Neuronal stem cell (in vitro differentiated cells): ENCODE measurements at regions not wholly inside any gene's neighbourhood (a gene's known extent, or its start where the extent isn't known, plus 50 kb on each side); places are given as distances from the start of the nearest gene placed in this dataset.

Experiments
- DNase-seq: peaks from one replicate; pipeline ENCODE4 v3.0.0-alpha.2; 2013; ENCODE audit warnings: low spot score
- H2AFZ ChIP-seq: one replicate; pipeline ENCODE4 v1.6.1; 2013; ENCODE audit warnings: mild to moderate bottlenecking, low read length, inconsistent platforms
- H2AK5ac ChIP-seq: 2 replicates; pipeline ENCODE4 v1.6.1; 2013; ENCODE audit warnings: low read depth, mild to moderate bottlenecking, inconsistent platforms, low read length, moderate library complexity, mixed read lengths
- H2BK120ac ChIP-seq: 2 replicates; pipeline ENCODE4 v1.6.1; 2013; ENCODE audit warnings: low read depth, mild to moderate bottlenecking, inconsistent platforms, low read length, moderate library complexity, mixed read lengths
- H2BK12ac ChIP-seq: one replicate; pipeline ENCODE4 v1.6.1; 2013; ENCODE audit warnings: low read length, inconsistent platforms
- H2BK15ac ChIP-seq: 2 replicates; pipeline ENCODE4 v1.6.1; 2013; ENCODE audit warnings: mild to moderate bottlenecking, low read length, inconsistent platforms, mixed read lengths
- H2BK5ac ChIP-seq: one replicate; pipeline ENCODE4 v1.6.1; 2013; ENCODE audit warnings: inconsistent platforms, mild to moderate bottlenecking, low read length, moderate library complexity
- H3K14ac ChIP-seq: one replicate; pipeline ENCODE4 v1.6.1; 2013; ENCODE audit warnings: low read length, inconsistent platforms
- H3K18ac ChIP-seq: 2 replicates; pipeline ENCODE4 v1.6.1; 2013; ENCODE audit warnings: low read length, inconsistent platforms
- H3K23ac ChIP-seq: 2 replicates; pipeline ENCODE4 v1.6.1; 2013; ENCODE audit warnings: low read depth, mild to moderate bottlenecking, mixed read lengths, low read length, inconsistent platforms; ENCODE audit not compliant: poor library complexity
- H3K27ac ChIP-seq: replicated peaks from 3 replicates; pipeline ENCODE4 v1.5.1; 2013; ENCODE audit warnings: low read length, inconsistent platforms
- H3K27me3 ChIP-seq, 3 experiments: 2 replicates each; pipeline ENCODE4 v1.6.1; 2013; ENCODE audit warnings: low read length in 3 of 3, mild to moderate bottlenecking in 2 of 3, inconsistent platforms in 1 of 3, low read depth in 1 of 3, mixed read lengths in 1 of 3, moderate library complexity in 1 of 3; ENCODE audit not compliant: control insufficient read depth in 3 of 3, insufficient read depth in 3 of 3
- H3K36me3 ChIP-seq, 2 donors: replicated peaks in 1 of 2; 2 replicates each; pipeline ENCODE4 v1.6.1; 2013; ENCODE audit warnings: low read length in 2 of 2; ENCODE audit not compliant: control insufficient read depth in 2 of 2, insufficient read depth in 2 of 2
- H3K4ac ChIP-seq: 2 replicates; pipeline ENCODE4 v1.6.1; 2013; ENCODE audit warnings: inconsistent platforms, mild to moderate bottlenecking, low read length, moderate library complexity
- H3K4me1 ChIP-seq, 2 donors: 1 replicate in 1 of 2; 2 replicates in 1 of 2; pipeline ENCODE4 v1.6.1; 2013; ENCODE audit warnings: low read length in 2 of 2, low read depth in 1 of 2; ENCODE audit not compliant: control insufficient read depth in 2 of 2, insufficient read depth in 1 of 2
- H3K4me2 ChIP-seq: one replicate; pipeline ENCODE4 v1.6.1; 2013; ENCODE audit warnings: mild to moderate bottlenecking, low read length, inconsistent platforms; ENCODE audit not compliant: insufficient read depth, poor library complexity, severe bottlenecking
- H3K4me3 ChIP-seq, 2 donors: 2 replicates each; pipeline ENCODE4 v1.5.1; 2013; ENCODE audit warnings: low read length in 2 of 2, mild to moderate bottlenecking in 2 of 2, inconsistent platforms in 1 of 2, moderate library complexity in 1 of 2
- H3K79me1 ChIP-seq: one replicate; pipeline ENCODE4 v1.6.1; 2013; ENCODE audit warnings: low read depth, mild to moderate bottlenecking, inconsistent platforms, low read length, moderate library complexity
- H3K9ac ChIP-seq: one replicate; pipeline ENCODE4 v1.6.1; 2013; ENCODE audit warnings: mild to moderate bottlenecking, low read depth, low read length, inconsistent platforms; ENCODE audit not compliant: poor library complexity
- H3K9me3 ChIP-seq, 2 donors: replicated peaks in 1 of 2; 2 replicates each; pipeline versions ENCODE3 to v1.6.1; 2013; ENCODE audit warnings: low read length in 2 of 2, mild to moderate bottlenecking in 2 of 2, inconsistent platforms in 1 of 2, low read depth in 1 of 2, mixed read lengths in 1 of 2, moderate library complexity in 1 of 2; ENCODE audit not compliant: control insufficient read depth in 2 of 2, insufficient read depth in 1 of 2
- H4K8ac ChIP-seq: one replicate; pipeline ENCODE4 v1.6.1; 2013; ENCODE audit warnings: low read depth, mild to moderate bottlenecking, inconsistent platforms, low read length, moderate library complexity
- H4K91ac ChIP-seq: one replicate; pipeline ENCODE4 v1.6.1; 2013; ENCODE audit warnings: low read length, low read depth, mild to moderate bottlenecking, inconsistent platforms; ENCODE audit not compliant: poor library complexity
- WGBS, 2 donors: extraction: QIAGEN DNeasy Blood & Tissue Kit; methylation state at CpG; one replicate each; pipeline ENCODE4 v1.1.7; 2013; ENCODE audit warnings: missing lambda C conversion rate in 2 of 2, mixed read lengths in 1 of 2; ENCODE audit not compliant: insufficient read length in 2 of 2, insufficient replicate concordance in 1 of 2; ENCODE audit errors: extremely low coverage in 2 of 2; 5-methylcytosine and 5-hydroxymethylcytosine counted together

DNA sequence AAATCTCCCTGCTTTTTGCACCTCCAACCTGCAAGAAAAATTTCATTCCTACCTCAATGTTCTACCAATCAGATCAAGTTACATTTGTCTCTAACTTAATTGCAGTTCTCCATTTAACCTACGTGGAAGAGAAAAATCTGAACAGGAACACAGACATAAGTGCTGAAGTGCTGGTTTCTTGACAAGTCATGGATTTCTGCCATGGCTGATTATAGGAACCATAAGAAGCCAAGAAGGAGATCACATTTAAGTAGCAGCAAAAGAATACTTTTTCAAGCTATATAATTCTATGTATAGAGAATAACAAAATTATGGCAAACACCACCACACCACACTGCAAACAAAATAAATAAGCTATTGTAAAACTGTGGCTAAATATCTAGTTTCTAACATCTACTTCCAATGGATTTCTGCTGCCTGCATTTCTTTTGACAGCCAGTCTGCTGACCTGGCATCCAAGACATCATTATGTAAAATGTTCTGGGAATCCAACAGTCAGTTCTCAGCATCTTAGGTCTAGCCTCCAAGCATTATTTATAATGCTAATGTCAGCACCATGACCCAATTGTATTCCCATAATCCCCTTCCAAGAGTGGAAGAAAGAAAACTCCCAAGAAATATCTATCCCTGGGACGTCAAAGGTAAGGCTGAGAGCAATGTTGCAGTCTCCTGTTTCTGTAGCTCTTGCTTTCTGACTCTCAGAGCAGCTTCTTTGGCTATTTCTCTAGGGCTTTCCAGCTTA, 50.8 kb upstream of the GAB1 start:
- H2BK120ac ChIP-seq, result no peak overlapping the region
- no peak overlapping the region for H4K91ac ChIP-seq
- no CpG with 5 or more reads among the region's 2 CpGs for WGBS, 2 donors
- no peaks in the 10 kb centered on the region for H3K9me3 ChIP-seq
- H3K14ac ChIP-seq, result no peak overlapping the region
- H2BK15ac ChIP-seq, result no peak overlapping the region
- H3K27ac ChIP-seq, result no peak overlapping the region
- H3K36me3 ChIP-seq, result no peaks in the 10 kb centered on the region
- H3K27me3 ChIP-seq, result no peaks in the 10 kb centered on the region
- no peak overlapping the region for H3K9ac ChIP-seq
- H2AFZ ChIP-seq, result no peak overlapping the region
- no peak for DNase-seq
- no peak overlapping the region for H2BK5ac ChIP-seq
- H3K23ac ChIP-seq, result no peak overlapping the region
- peaks cover 0 to 4% of the 10 kb centered on the region in 2 donors for H3K4me1 ChIP-seq
- H2BK12ac ChIP-seq, result no peak overlapping the region
- no peak overlapping the region for H3K18ac ChIP-seq
- no peak overlapping the region for H3K4me3 ChIP-seq
- no peak overlapping the region for H2AK5ac ChIP-seq
- H3K4ac ChIP-seq, result no peak overlapping the region
- no peak overlapping the region for H3K4me2 ChIP-seq
- no peaks in the 10 kb centered on the region for H3K79me1 ChIP-seq
- H4K8ac ChIP-seq, result no peak overlapping the region

- H3K14ac ChIP-seq, result no peak overlapping the region
- no peak overlapping the region for H3K27ac ChIP-seq
- H3K4me3 ChIP-seq, result no peak overlapping the region
- H2BK5ac ChIP-seq, result no peak overlapping the region
- H3K79me1 ChIP-seq, result no peaks in the 10 kb centered on the region
- no CpG with 5 or more reads among the region's 7 CpGs for WGBS, 2 donors
- peaks cover 0 to 4% of the 10 kb centered on the region in 2 donors for H3K4me1 ChIP-seq
- H3K36me3 ChIP-seq, result no peaks in the 10 kb centered on the region
- no peak for DNase-seq
- H3K4me2 ChIP-seq, result no peak overlapping the region
- no peak overlapping the region for H2BK12ac ChIP-seq
- no peak overlapping the region for H3K18ac ChIP-seq
- no peaks in the 10 kb centered on the region for H3K9me3 ChIP-seq
- H3K9ac ChIP-seq, result no peak overlapping the region
- no peak overlapping the region for H2BK15ac ChIP-seq
- no peak overlapping the region for H2AK5ac ChIP-seq
- H3K27me3 ChIP-seq, result no peaks in the 10 kb centered on the region
- H3K4ac ChIP-seq, result no peak overlapping the region
- peak overlapping the region; percentile 48 for H2AFZ ChIP-seq
- no peak overlapping the region for H4K91ac ChIP-seq
- H2BK120ac ChIP-seq, result no peak overlapping the region
- H4K8ac ChIP-seq, result no peak overlapping the region
- H3K23ac ChIP-seq, result no peak overlapping the region
These were observed 49.7 kb upstream of the GAB1 start for GRCh38 chr4:143286701-143287571.
